GM12872 (cell line): ENCODE measurements at regions not wholly inside any gene's neighbourhood (a gene's known extent, or its start where the extent isn't known, plus 50 kb on each side); places are given as distances from the start of the nearest gene placed in this dataset.

Experiments
- CTCF ChIP-seq: IDR thresholded peaks from 3 replicates; pipeline ENCODE4 v1.5.1; 2011; ENCODE audit warnings: low read depth, mild to moderate bottlenecking, low read length, moderate library complexity; ENCODE audit not compliant: insufficient read depth

- TF ChIP-seq CTCF = no peak
Observed at GRCh38 chr13:56039992-56040391, 1100.7 kb upstream of the PRR20A start.

- no peak for TF ChIP-seq CTCF
Observed at GRCh38 chr13:56066321-56066720, 1074.4 kb upstream of the PRR20A start.

- no peak for TF ChIP-seq CTCF
Observed at GRCh38 chr13:56102641-56103040, 1038.1 kb upstream of the PRR20A start.

- TF ChIP-seq CTCF = no peak
Observed at GRCh38 chr13:56110751-56111150, 1030.0 kb upstream of the PRR20A start.

GRCh38 chr13:56134524-56134923, 1006.2 kb upstream of the PRR20A start:
- TF ChIP-seq CTCF = no peak

GRCh38 chr13:56166864-56167263, 973.9 kb upstream of the PRR20A start:
- TF ChIP-seq CTCF = no peak

- TF ChIP-seq CTCF = no peak
Observed at GRCh38 chr13:56168581-56168980, 972.1 kb upstream of the PRR20A start.

- no peak for TF ChIP-seq CTCF
Observed at GRCh38 chr13:56173346-56173745, 967.4 kb upstream of the PRR20A start.
